ENCODE measurements at regions not wholly inside any gene's neighbourhood (a gene's known extent, or its start where the extent isn't known, plus 50 kb on each side); places are given as distances from the start of the nearest gene placed in this dataset.

GRCh38 chr1:190658907-190659306 lies 181.2 kb upstream of the BRINP3 start:
- DNase-seq (ENCODE audit: low read depth): no peak
- H3K4me3 ChIP-seq (ENCODE audit: low read length): no peak overlapping the region
- no peak for TF ChIP-seq CTCF (conservative IDR thresholded peaks at IDR 0.05; ENCODE audit: low read depth, low read length)

GRCh38 chr1:190663962-190664361 lies 186.3 kb upstream of the BRINP3 start:
- no peak for TF ChIP-seq CTCF (conservative IDR thresholded peaks at IDR 0.05; ENCODE audit: low read depth, low read length)
- H3K4me3 ChIP-seq (ENCODE audit: low read length): no peak overlapping the region
- DNase-seq (ENCODE audit: low read depth): no peak

- no peak for TF ChIP-seq CTCF (conservative IDR thresholded peaks at IDR 0.05; ENCODE audit: low read depth, low read length)
- no peak overlapping the region for H3K4me3 ChIP-seq (ENCODE audit: low read length)
- no peak for DNase-seq (ENCODE audit: low read depth)
Observed at GRCh38 chr1:190665045-190665444, 187.4 kb upstream of the BRINP3 start.

- no peak overlapping the region for H3K4me3 ChIP-seq (ENCODE audit: low read length)
- DNase-seq (ENCODE audit: low read depth): no peak
- no peak for TF ChIP-seq CTCF (conservative IDR thresholded peaks at IDR 0.05; ENCODE audit: low read depth, low read length)
Observed at GRCh38 chr1:190667914-190668313, 190.2 kb upstream of the BRINP3 start.

GRCh38 chr1:190679044-190679443 lies 201.4 kb upstream of the BRINP3 start:
- no peak for TF ChIP-seq CTCF (conservative IDR thresholded peaks at IDR 0.05; ENCODE audit: low read depth, low read length)
- no peak overlapping the region for H3K4me3 ChIP-seq (ENCODE audit: low read length)
- no peak for DNase-seq (ENCODE audit: low read depth)

GRCh38 chr1:190679454-190679853 lies 201.8 kb upstream of the BRINP3 start:
- no peak overlapping the region for H3K4me3 ChIP-seq (ENCODE audit: low read length)
- no peak for DNase-seq (ENCODE audit: low read depth)
- TF ChIP-seq CTCF (conservative IDR thresholded peaks at IDR 0.05; ENCODE audit: low read depth, low read length): no peak

- H3K4me3 ChIP-seq (ENCODE audit: low read length): no peak overlapping the region
- DNase-seq (ENCODE audit: low read depth): no peak
- no peak for TF ChIP-seq CTCF (conservative IDR thresholded peaks at IDR 0.05; ENCODE audit: low read depth, low read length)
Observed at GRCh38 chr1:190679983-190680382, 202.3 kb upstream of the BRINP3 start.
